ENCODE measurements at regions not wholly inside any gene's neighbourhood (a gene's known extent, or its start where the extent isn't known, plus 50 kb on each side); places are given as distances from the start of the nearest gene placed in this dataset.

DNA sequence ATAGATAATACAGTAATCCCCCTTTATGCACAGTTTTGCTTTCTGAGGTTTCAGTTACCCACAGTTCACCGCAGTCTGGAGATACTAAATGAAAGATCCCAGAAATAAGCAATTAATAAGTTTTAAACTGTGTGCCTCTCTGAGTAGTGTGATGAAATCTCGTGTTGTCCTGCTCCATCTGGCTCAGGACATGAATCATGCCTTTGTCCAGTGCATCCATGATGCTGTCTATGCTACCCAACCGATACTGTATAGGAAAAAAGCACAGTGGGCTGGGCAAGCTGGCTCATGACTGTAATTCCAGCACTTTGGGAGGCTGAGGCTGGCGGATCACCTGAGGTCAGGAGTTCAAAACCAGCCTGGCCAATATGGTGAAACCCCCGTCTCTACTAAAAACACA lies 85.0 kb upstream of the SLC2A1 start:
- H3K9me2 ChIP-seq (replicated peaks; ENCODE audit: insufficient read depth, low read length), result no peaks in the 10 kb centered on the region
- H3K36me3 ChIP-seq (replicated peaks; ENCODE audit: insufficient read depth, low read length), result no peaks in the 10 kb centered on the region
- no peak overlapping the region for H3K9ac ChIP-seq (ENCODE audit: low read length)
- no peak overlapping the region for H2AFZ ChIP-seq (ENCODE audit: low read length)
- H3K4me2 ChIP-seq (ENCODE audit: low read depth, low read length), result no peak overlapping the region
- no peaks in the 10 kb centered on the region for H3K27me3 ChIP-seq (replicated peaks; ENCODE audit: insufficient read depth, low read length)
- H3K27ac ChIP-seq (ENCODE audit: low read length), result no peak overlapping the region
- no peaks in the 10 kb centered on the region for H4K20me1 ChIP-seq (ENCODE audit: insufficient read depth, low read length)
- no peaks in the 10 kb centered on the region for H3K4me1 ChIP-seq (ENCODE audit: low read length)
- DNase-seq, result no peak
- H3K4me3 ChIP-seq (ENCODE audit: low read length), result no peak overlapping the region
- H3F3A ChIP-seq (ENCODE audit: insufficient read depth, low read length), result no peaks in the 10 kb centered on the region
- H3K79me2 ChIP-seq (ENCODE audit: low read length), result no peaks in the 10 kb centered on the region
- no peak for TF ChIP-seq CTCF (IDR thresholded peaks at IDR 0.05; ENCODE audit: low read length)
- TF ChIP-seq EZH2phosphoT487 (IDR thresholded peaks at IDR 0.05; ENCODE audit: low read length), result no peak
- no peak for TF ChIP-seq EZH2 (optimal IDR thresholded peaks at IDR 0.05; ENCODE audit: low read depth, low read length)
- H3K9me3 ChIP-seq (replicated peaks; ENCODE audit: insufficient read depth, low read length), result no peaks in the 10 kb centered on the region

GRCh38 chr1:43042773-43043457 lies 84.2 kb upstream of the SLC2A1 start:
- no peaks in the 10 kb centered on the region for H3F3A ChIP-seq (ENCODE audit: insufficient read depth, low read length)
- DNase-seq, result no peak
- no peak overlapping the region for H2AFZ ChIP-seq (ENCODE audit: low read length)

DNA sequence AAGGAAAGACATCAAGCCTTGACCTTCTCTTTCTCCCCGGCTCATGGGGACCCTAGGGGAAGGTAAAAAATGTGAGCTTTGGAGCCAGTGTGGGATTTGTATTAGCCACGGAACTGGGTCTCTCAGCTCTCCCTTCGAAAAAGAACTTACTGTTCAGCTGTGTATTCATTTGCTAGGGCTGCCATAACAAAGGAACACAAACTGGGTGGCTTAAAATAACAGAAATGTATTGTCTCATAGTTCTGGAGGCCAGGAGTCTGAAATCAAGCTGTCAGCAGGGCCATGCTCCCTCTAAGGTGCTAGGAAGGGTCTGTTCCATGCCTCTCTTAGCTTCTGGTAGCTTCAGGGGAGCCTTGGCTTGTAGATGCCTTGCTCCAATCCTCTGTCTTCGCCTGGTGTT lies 83.5 kb upstream of the SLC2A1 start:
- no peaks in the 10 kb centered on the region for H3K9me2 ChIP-seq (replicated peaks; ENCODE audit: insufficient read depth, low read length)
- H3K4me3 ChIP-seq (ENCODE audit: low read length), result no peak overlapping the region
- H3K79me2 ChIP-seq (ENCODE audit: low read length), result no peaks in the 10 kb centered on the region
- no peaks in the 10 kb centered on the region for H3K27me3 ChIP-seq (replicated peaks; ENCODE audit: insufficient read depth, low read length)
- no peaks in the 10 kb centered on the region for H3K9me3 ChIP-seq (replicated peaks; ENCODE audit: insufficient read depth, low read length)
- no peak overlapping the region for H3K9ac ChIP-seq (ENCODE audit: low read length)
- DNase-seq, result no peak
- no peaks in the 10 kb centered on the region for H4K20me1 ChIP-seq (ENCODE audit: insufficient read depth, low read length)
- H3K4me2 ChIP-seq (ENCODE audit: low read depth, low read length), result no peak overlapping the region
- H3K36me3 ChIP-seq (replicated peaks; ENCODE audit: insufficient read depth, low read length), result no peaks in the 10 kb centered on the region
- H3K4me1 ChIP-seq (ENCODE audit: low read length), result no peaks in the 10 kb centered on the region
- H3K27ac ChIP-seq (ENCODE audit: low read length), result no peak overlapping the region
- TF ChIP-seq EZH2phosphoT487 (IDR thresholded peaks at IDR 0.05; ENCODE audit: low read length), result no peak
- no peak for TF ChIP-seq CTCF (IDR thresholded peaks at IDR 0.05; ENCODE audit: low read length)
- no peak for TF ChIP-seq EZH2 (optimal IDR thresholded peaks at IDR 0.05; ENCODE audit: low read depth, low read length)
- H3F3A ChIP-seq (ENCODE audit: insufficient read depth, low read length), result no peaks in the 10 kb centered on the region
- no peak overlapping the region for H2AFZ ChIP-seq (ENCODE audit: low read length)

More at GRCh38 chr1:43042773-43043457, 84.2 kb upstream of the SLC2A1 start:
- H3K27me3 ChIP-seq (replicated peaks; ENCODE audit: insufficient read depth, low read length), result no peaks in the 10 kb centered on the region
- H3K9me3 ChIP-seq (replicated peaks; ENCODE audit: insufficient read depth, low read length), result no peaks in the 10 kb centered on the region
- no peaks in the 10 kb centered on the region for H3K79me2 ChIP-seq (ENCODE audit: low read length)
- no peaks in the 10 kb centered on the region for H3K36me3 ChIP-seq (replicated peaks; ENCODE audit: insufficient read depth, low read length)
- H3K9me2 ChIP-seq (replicated peaks; ENCODE audit: insufficient read depth, low read length), result no peaks in the 10 kb centered on the region
- no peak overlapping the region for H3K27ac ChIP-seq (ENCODE audit: low read length)
- H3K4me1 ChIP-seq (ENCODE audit: low read length), result no peaks in the 10 kb centered on the region
- no peaks in the 10 kb centered on the region for H4K20me1 ChIP-seq (ENCODE audit: insufficient read depth, low read length)
- no peak overlapping the region for H3K9ac ChIP-seq (ENCODE audit: low read length)
- H3K4me2 ChIP-seq (ENCODE audit: low read depth, low read length), result no peak overlapping the region
- no peak overlapping the region for H3K4me3 ChIP-seq (ENCODE audit: low read length)
- TF ChIP-seq EZH2phosphoT487 (IDR thresholded peaks at IDR 0.05; ENCODE audit: low read length), result no peak
- TF ChIP-seq EZH2 (optimal IDR thresholded peaks at IDR 0.05; ENCODE audit: low read depth, low read length), result no peak
- no peak for TF ChIP-seq CTCF (IDR thresholded peaks at IDR 0.05; ENCODE audit: low read length)
